NOMO-1 treated with dmso at 0.1 percent for 144 hours (cell line): ENCODE measurements at regions not wholly inside any gene's neighbourhood (a gene's known extent, or its start where the extent isn't known, plus 50 kb on each side); places are given as distances from the start of the nearest gene placed in this dataset.
"Not testable (repeated sequence)": the region's sequence is repeated elsewhere in the genome, so short reads cannot be mapped to it uniquely, and the experiment has no call there.

Experiments used
- DNase-seq: peaks from one replicate; lab custom pipeline; 2025; ENCODE audit not compliant: unreplicated experiment; lab: John Stamatoyannopoulos, UW

- no peak for DNase-seq
These were observed 432.5 kb upstream of the MEF2C start for GRCh38 chr5:89315286-89316100.

GRCh38 chr5:89313804-89314588, 431.0 kb upstream of the MEF2C start:
- peak; percentile 14 for DNase-seq

- DNase-seq: no peak
These were observed 430.1 kb upstream of the MEF2C start for GRCh38 chr5:89313044-89313443.

GRCh38 chr5:89309268-89309667, 426.3 kb upstream of the MEF2C start:
- no peak for DNase-seq

GRCh38 chr5:89308606-89309040, 425.6 kb upstream of the MEF2C start:
- no peak for DNase-seq

GRCh38 chr5:89307972-89308371, 425.0 kb upstream of the MEF2C start:
- no peak for DNase-seq

- not testable (repeated sequence) for DNase-seq
These were observed 424.2 kb upstream of the MEF2C start for GRCh38 chr5:89307141-89307540.

GRCh38 chr5:89303033-89303480, 420.1 kb upstream of the MEF2C start:
- peak; percentile 87 for DNase-seq

GRCh38 chr5:89302102-89302891, 419.3 kb upstream of the MEF2C start:
- no peak for DNase-seq

GRCh38 chr5:89301321-89302025, 418.5 kb upstream of the MEF2C start:
- DNase-seq: no peak

GRCh38 chr5:89300426-89300970, 417.5 kb upstream of the MEF2C start:
- DNase-seq: no peak

- DNase-seq: no peak
These were observed 417.0 kb upstream of the MEF2C start for GRCh38 chr5:89299998-89300397.

- no peak for DNase-seq
These were observed 414.1 kb upstream of the MEF2C start for GRCh38 chr5:89297066-89297465.

GRCh38 chr5:89293810-89294209, 410.8 kb upstream of the MEF2C start:
- DNase-seq: peak; percentile 78

- DNase-seq: no peak
These were observed 409.5 kb upstream of the MEF2C start for GRCh38 chr5:89292487-89292886.

- DNase-seq: no peak
These were observed 406.6 kb upstream of the MEF2C start for GRCh38 chr5:89289604-89290003.

- DNase-seq: no peak
These were observed 405.0 kb upstream of the MEF2C start for GRCh38 chr5:89287964-89288363.

- DNase-seq: no peak
These were observed 403.3 kb upstream of the MEF2C start for GRCh38 chr5:89286320-89286719.

GRCh38 chr5:89283728-89284493, 400.9 kb upstream of the MEF2C start:
- DNase-seq: no peak
